ENCODE measurements at regions not wholly inside any gene's neighbourhood (a gene's known extent, or its start where the extent isn't known, plus 50 kb on each side); places are given as distances from the start of the nearest gene placed in this dataset.

DNA sequence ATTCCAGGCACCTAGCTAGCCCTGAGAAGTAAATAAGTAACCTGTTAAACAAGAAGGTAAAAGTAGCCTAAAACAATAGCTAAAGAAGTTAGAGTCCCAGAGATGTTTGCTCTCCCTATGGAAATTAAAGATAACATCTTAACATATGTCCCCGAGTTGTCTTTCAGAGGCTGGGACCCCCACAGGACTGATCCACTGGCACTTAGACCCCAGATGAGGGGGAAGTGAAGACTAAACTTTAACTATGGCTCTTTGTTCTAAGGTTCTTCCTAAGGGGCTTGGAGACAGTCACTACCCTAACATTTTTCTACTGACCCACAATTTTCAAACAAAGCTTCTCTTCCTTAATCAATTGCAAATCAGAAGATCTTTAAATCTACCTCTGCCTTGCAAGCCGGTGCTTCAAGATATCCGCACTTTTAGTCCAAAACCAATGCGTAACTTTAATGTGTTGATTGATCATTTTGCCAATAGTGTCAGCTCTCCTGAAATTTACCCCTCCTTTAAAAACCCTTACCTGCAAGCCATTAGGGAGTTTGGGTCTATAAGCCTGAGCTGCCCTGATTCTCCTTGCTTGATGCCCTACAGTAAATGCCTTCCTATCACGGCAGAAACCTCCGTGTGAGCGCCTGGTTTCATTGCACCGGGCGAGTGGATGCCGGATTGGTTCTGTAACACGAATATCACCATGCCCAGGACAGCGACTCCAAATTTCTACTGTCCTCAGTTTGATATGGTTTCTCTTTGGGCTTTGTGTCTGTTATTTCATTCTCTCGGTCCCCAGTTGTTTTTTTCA is 404.4 kb downstream of the SIPA1L2 start:
- DNase-seq, result no peak

DNA sequence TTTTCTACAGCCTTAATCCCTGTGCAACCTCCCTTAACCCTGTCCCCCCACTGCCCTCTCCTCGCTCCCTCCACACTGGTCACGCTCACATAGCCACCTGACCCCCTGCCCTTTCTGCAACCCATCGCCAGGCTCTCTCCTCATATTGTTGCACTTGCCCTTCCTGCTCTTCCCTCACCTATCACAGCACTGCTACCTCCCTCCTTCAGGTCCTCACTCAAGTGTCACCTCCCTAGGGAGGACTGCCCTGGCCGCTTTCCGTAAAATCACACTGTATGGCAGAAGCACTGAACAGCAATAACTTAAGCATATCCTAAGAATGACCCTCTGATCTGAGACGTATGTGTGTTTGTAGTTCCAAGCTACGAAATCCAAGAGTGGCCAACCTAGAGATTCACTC is 406.0 kb downstream of the SIPA1L2 start:
- no peak for DNase-seq

DNA sequence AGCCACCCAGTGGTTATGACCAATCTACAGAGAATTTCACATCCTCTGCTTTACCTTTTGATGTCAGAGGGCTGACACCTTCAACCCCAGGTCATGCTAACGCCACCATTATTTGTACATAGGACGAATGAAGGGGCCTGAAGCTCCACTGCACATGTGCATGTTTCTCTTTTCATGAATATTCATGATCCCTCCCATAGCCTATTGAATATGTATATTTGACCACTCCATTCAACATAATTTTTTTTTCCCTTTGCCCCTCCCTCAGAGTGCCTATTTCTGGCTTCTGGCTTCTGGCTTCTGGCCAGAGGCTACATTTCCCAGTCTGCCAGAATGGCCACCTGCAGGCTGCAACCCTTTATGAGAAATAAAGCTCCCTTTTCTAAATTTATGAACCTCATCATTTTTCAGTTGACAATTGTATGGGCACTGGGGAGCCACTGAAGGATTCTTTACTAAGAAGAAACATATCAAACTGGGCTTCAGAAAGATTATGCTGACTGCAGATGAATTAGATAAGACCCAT is 406.7 kb downstream of the SIPA1L2 start:
- no peak for DNase-seq

DNA sequence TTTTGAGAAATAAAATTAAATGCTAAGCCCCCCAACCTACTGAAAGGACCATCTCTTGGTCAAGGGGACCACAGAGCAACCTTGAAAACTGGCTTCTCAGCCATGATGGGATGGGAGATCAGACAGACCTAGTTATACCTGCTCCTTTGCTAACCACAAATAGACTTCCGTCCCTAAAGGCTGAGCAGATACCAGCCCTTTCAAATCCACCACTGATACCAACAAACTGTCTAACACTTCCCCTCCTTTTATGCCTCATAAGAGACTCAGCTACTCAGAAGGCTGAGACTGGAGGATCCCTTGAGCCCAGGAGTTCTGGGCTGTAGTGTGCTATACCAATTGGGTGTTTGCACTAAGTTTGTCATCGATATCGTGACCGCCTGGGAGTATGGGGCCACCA is 407.3 kb downstream of the SIPA1L2 start:
- no peak for DNase-seq

DNA sequence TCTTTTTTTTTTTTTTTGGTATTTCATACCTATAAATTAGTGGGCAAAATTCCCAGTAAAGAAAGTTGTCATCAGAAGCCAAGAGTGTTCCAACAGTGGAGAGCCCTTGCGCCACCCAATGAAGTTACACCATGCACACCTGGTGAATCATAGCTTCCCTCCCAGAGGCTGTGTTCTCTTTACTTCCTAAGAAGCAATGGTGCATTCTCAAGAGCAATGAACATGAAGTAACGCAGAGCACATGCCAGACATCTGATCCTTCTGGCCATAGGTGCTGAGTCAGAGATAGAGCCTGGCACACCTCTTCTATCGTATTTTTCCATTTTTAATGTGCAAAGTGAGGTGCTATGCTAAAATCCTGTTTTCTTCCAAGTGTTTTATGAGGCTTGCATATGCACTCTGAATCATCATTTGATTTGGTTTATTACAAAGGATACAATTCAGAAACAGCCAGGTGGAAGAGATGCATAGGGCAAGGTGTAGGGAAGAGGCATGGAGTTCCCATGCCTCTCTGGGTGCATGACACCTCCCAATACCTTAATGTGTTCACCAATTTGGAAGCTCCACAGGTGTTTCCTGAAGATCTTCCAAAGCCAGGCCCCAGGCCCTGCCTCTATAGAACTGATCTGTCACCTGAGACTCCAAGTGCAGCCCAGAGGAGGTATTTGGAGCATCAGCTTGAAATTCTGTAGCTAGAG is 408.0 kb downstream of the SIPA1L2 start:
- DNase-seq, result no peak

DNA sequence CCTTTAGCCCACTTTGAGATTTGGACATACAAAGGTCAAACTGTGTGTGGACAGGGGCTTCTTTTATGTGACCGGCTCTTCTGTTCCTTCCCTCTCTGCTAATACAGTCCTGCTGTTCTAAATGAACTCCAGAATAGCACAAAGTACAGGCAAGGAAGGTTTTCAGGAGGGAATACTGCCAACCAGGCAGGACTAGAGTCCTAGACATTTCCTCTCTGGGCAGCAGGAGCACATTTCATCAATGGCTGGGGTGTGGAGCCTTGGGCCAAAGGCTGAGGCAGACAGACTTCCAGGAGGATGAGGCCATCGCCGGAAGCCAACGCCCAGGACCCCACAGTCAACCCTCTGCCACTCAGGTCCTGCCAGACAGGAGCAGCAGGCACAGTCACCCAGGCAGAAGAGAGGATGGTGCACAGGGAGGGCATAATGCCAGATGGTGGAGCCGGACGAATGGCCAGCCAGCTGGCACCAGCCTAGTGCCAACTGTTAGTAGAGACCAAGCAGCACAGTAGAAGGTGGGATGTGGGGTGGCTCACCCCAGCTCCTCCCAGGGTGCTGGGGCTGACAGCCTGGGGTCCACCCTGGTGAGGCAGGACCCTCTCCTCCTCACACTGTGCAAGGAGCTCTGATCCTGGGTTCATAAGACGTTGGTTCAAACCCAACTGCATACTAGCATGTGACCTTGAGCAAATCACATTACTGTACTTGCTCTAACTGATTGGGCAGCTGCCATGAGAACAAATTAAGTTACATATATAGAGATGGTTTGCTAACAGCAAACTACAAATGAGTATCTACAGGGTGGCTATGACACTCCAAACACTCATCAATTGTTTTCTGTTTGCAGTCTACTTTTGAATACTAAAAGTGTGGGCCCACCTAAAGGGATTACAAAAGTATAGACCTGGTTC is 410.7 kb downstream of the SIPA1L2 start:
- no peak for DNase-seq

DNA sequence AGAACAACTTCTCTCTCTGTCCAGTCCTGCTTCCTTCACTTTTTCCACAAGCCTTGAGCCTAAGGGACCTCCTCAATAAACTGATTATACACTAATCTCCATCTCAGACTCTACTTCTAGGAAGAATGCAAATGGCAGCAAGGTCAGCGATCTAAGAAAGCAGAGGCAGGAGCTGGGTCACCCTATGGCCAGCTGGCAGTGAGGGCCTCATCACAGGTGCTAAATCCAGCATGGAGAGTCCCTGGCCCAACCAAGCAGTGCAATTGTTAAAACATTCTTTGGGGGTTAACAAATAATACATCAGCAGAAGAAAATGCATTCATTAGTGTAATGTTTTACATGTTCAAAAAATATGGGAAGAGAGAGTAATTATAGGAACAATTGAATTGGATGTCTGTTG is 416.0 kb downstream of the SIPA1L2 start:
- DNase-seq, result no peak

DNA sequence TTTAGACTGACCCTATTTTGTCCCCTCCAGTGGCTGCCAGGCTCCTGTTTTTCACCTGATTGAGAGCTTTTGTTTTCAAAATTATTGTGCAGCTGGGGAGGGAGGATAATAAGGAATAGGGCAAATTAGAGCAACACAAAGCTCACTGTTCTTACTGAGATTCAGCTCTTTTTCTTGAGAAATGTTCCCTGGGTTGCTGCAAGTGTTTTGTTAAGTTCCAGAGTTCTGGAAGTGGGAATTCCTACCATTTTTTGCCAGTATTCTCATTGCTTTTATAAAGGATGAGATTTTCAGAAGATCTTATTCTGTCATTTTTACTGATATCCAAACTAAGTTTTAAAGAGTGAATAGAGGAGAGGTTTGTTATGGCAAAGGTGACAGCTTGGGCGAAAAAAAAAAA is 417.7 kb downstream of the SIPA1L2 start:
- DNase-seq, result no peak

DNA sequence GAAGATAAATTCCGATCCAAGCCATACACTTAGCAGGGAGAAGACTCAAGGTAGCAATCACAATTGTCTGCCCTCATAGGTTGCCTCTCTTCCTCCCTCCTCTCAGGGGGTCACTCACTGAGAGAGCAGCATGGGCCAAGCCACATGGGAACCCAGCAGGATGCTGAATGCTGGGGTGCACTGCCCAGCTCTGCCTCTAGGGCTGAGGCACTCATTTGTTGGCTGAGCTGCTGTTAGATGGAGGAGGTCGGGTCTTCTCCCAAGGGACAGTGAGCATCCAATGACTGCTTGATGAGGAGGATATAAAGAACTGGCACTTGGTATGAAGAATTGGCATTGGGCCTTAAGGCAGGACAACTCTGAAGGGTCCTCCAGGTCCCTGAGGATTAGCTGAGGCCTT is 418.8 kb downstream of the SIPA1L2 start:
- DNase-seq, result no peak

DNA sequence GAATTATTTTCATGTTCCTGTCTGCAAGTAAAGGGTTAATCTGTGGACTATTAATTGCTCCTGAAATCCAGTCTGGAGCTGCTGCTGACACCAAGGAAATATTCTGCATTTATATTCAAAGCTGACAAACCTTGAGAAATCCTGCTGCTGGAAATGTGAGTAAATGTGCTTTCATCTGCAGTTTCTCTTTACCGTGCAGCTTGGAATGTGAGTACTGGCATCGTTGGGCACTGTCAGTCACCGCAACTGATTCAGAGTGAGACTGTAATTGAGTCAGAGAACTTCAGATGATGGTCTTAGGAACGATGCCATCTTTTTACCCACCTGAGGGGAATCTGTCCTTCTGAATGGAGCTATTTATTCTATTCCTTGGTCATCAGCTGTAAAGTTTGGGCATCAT is 420.6 kb downstream of the SIPA1L2 start:
- DNase-seq, result no peak

DNA sequence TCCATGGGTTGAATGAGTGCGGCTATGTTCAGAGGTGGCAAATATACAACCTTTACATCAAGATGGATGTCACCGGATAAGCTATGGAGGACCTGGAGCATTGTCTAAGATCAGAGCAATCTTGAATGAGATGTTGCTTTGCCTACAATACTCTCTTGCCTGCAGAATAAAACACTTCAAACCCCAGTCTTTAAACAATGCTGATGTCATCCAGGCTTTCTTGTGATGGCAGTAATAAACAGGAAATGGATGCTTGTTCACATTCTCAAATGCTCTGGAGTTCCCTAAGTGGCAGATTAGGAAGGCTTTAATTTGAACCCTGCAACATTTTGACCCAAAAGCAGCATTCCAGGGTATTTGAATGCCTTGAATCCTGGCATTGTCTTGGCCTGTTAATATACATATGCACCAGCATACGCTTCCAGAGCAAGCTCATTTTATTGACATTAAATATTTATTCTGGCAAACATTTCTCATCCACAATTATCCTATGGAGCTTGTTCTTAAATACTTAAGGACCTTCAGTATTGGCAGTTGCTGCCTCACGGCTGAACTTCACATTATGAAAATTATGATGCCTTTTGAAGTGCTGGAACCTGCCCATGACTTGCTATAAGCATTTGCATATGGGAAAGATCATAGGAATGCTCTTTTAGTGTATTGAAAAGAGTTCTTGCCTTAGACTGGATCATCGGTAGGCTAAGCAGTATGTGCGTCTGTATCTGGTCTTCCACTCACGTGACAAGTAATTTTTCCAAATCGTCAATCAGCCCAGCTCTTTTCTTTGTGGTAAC is 422.7 kb downstream of the SIPA1L2 start:
- no peak for DNase-seq

DNA sequence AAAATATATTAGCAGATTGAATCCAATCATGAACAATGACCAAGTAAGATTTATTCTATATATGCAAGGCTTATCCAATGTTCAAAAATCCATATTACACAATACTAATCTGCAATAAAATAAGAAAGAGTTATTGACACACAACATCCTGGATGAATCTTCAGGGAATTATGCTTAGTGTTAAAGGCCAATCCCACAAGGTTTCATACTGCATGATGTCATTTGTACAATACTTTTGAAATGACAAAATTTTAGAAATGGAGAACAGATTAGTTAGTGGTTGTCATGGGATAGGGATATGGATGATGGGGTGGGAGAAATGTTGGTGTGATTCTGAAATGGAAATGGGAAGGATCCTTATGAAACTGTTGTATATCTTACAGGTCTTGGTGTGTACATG is 425.7 kb downstream of the SIPA1L2 start:
- no peak for DNase-seq

DNA sequence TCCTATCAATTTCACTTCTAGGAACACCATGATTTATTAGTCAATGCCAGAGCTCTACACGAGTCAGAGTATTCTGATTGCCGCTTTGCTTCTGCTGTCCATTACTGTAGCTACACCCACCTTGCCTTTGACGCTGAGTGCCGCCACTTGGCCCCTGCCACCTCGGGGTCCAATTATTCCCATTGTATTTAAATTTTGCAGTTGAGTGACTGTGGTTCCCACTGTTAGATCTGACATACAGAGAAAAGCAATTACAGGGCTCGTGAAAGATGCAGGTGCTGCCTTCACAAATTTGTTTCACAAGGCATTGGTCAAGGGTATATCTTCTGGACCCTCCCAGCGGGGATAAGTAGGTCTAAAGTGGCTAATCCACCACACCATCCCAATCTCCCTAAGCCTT is 428.9 kb downstream of the SIPA1L2 start:
- DNase-seq, result no peak

DNA sequence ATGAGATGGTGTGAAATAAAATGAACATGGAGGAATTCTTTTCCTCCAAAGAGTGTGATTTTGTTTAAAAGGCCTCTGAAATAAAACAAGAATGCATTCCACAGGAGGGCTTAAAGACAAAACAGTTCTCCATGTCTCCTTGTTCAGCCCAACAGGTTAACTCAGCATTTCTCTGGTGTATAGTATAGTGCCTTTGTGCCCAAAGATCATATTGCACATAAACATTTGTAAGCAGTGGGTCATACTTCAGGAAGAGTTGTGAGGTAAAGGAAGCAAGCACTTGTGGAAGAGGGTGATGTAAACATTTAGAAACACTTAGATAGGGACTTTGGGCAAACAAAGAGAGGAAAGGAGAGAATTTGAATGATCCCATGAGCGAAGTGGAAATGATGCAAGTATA is 433.9 kb downstream of the SIPA1L2 start:
- no peak for DNase-seq

DNA sequence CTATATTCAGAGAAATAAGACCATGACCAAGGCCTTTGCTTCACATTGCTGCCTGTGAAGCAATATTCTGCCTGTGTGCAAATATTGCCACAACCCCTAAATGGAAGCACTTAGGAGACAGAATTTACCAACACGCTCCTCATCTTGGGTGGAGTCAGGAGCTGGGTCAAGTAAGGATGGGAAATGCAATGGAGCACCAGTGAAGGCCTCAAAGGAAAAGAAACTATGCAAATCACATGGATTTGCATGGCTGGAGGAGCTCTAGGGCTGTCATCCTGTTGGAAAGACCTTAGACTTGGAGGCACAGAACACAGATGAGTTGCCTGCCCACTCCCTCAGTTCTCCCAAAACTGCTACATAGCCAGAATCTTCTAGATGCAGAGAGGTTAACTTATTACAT is 435.5 kb downstream of the SIPA1L2 start:
- no peak for DNase-seq

DNA sequence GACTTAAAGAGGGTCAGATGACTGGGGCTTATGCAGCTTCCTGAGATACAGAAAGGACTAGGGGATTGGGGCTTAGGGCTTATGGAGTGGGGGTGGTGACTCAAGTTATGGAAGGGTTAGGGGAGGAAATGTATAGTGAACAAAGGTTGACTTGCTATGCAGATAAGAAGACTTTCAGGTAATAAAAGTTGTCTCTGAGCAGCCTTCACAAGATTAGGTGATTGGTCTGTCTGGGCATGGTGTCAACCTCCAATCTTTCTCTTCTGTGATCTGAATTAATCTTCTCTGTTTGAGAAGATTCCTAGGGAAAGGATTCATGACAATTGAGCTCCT is 436.5 kb downstream of the SIPA1L2 start:
- no peak for DNase-seq

DNA sequence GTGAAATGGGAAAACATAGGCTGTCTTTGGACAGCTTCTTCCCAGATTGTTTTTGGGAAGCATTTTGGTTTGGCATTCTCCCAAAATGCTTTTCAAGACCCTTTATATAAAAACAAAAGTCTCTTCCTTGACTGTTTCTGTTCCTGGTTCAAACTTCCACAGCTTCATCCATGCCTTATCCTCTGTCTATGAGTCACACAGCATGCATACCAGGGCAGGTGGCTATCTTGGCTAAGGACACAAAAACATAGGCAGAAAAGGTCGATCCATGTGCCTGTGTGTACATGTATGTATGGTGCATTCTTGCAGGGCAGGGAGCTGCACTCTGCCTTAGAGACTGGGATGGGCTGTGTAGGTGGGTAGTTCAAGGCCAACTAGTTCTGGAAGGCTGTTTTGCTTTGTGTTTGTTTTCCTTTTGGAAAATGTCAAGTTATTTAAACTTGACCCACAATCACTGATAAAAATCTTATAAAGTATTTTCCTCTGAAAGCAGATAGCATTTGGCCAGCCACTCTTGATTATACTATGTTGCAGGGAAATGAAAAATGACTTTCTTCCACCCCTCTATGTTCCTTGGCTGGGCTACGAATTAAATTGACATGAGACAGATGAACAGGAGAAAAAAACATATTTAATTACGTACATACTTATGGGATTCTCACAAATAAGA is 437.0 kb downstream of the SIPA1L2 start:
- no peak for DNase-seq

DNA sequence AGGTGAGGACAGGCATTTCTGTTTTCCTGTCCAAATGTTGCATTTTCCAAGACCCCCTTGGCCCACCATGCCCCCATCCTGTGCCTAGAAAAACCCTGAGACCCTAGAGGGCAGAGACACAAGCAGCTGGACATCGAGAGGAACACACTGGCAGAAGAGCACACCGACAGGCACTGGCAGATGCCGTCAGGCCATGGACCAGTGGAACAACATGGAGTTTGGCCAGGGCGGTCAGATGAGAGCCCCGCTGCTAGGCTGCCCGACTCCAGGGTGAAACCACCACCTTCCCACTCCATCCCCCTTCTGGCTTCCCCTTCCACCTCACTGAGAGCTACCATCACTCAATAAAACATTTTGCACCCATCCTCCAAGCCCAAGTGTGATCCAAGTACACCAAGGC is 438.4 kb downstream of the SIPA1L2 start:
- DNase-seq, result no peak

DNA sequence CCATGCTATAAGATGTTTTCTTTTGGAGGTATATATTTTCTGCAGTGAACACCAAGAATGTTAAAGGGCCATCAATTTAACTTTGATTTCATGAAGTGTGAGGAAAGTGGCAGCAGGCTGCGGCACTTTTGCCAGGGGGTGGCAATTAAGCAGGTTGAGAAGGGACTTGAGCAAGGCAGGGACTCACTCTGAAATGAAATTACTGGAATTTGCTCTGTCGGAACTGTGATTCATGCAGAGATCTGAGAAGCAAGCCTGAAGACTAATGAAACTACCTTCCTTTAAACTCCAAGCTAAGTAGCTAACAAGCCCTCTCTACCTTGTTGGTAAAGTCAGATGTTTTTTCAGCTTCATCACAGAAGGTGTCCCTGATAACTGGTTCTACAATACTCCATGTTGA is 441.6 kb downstream of the SIPA1L2 start:
- DNase-seq, result no peak

DNA sequence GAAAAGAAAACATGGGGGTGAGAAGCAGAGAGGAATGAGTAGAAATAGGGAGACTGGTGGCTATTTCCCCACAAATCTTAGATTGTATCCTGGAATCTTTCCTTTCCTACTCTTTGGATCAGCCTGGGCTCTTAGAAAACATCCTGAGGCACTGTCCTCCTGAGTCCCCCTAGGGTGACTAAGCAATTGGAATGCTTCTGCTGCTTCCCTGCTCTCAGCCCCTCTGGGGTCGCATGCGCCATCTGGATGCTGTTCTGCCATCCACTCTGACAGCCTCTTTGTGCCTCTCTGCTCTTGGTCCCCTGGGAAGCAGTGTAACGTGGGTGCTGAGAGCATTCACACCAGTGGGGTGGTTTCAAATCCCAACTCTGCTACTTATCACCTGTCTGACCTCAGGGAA is 443.0 kb downstream of the SIPA1L2 start:
- DNase-seq, result no peak

DNA sequence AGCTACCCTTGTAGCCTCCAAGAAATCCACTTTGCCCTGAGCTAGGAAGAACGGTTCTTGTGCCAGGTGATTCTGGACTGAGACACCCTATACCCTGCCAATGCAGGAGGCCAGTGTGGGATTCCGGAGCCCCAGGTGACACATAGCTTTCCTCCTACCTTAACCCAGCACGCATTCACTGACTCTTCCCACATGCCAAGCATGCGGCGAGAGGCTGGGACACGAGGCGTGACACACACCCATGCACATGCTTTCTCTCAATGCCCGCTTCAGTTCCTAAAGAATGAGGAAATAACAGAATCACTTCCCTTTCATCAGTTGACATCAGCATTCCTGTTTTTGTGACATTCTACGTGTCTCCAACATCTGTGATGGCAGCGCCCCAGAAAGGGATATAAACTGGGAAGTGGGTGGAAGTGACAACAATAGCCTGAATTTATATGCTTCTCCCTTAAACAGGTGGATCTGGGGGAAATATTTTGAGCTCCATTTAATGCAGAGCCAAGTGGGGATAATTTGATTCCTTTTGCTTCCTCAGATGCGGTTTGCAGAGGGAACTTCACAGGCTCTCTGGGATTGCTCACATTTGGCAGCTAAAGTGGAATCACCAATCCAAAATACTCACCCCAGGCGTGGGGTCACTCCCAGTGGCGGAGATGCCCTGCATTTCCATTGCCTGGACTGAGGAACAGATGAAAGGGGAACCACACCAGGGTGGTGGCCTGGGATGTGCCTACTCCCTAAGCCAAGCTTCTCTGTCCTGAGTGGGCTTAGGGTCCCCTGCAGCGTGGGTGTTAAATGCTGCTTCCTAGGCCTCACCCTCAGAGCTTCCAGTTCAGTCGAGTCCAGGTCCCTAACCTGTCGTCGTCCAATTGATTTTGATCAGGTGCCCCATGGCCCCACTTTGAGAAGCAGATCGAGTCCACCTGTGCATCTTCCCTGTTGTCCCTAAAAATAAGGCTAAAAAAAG is 445.1 kb downstream of the SIPA1L2 start:
- no peak for DNase-seq

All from T-helper 9 cell (primary cell).